Neural progenitor cell (in vitro differentiated cells): ENCODE measurements at regions not wholly inside any gene's neighbourhood (a gene's known extent, or its start where the extent isn't known, plus 50 kb on each side); places are given as distances from the start of the nearest gene placed in this dataset.

Source experiments
- DNase-seq: peaks from one replicate; pipeline ENCODE4 v3.0.0-alpha.2; 2016; ENCODE audit warnings: low spot score
- H2AFZ ChIP-seq: fragments of 200-600 bp; sonication (generic); replicated peaks from 2 replicates; pipeline ENCODE4 v1.6.1; 2016; ENCODE audit warnings: antibody characterized with exemption
- H3F3A ChIP-seq: fragments of 200-600 bp; sonication (generic); 2 replicates; pipeline ENCODE4 v1.6.1; 2016; ENCODE audit warnings: antibody characterized with exemption, low read depth
- H3K27ac ChIP-seq: fragments of 200-600 bp; sonication (generic); 2 replicates; pipeline ENCODE4 v1.5.1; 2016; ENCODE audit warnings: mild to moderate bottlenecking
- H3K27me3 ChIP-seq: fragments of 200-600 bp; sonication (generic); 2 replicates; pipeline ENCODE4 v1.6.1; 2016; ENCODE audit warnings: mild to moderate bottlenecking, moderate library complexity
- H3K36me3 ChIP-seq: fragments of 200-600 bp; sonication (generic); 2 replicates; pipeline ENCODE4 v1.5.1; 2016
- H3K4me1 ChIP-seq: fragments of 200-600 bp; sonication (generic); 2 replicates; pipeline ENCODE4 v1.6.1; 2016; ENCODE audit warnings: mixed run types
- H3K4me2 ChIP-seq: fragments of 200-600 bp; sonication (generic); 2 replicates; pipeline ENCODE4 v1.6.1; 2016
- H3K4me3 ChIP-seq: fragments of 200-600 bp; sonication (generic); 2 replicates; pipeline ENCODE4 v1.5.1; 2016
- H3K79me2 ChIP-seq: fragments of 200-600 bp; sonication (generic); 2 replicates; pipeline ENCODE4 v1.6.1; 2016; ENCODE audit warnings: low read depth
- H3K9ac ChIP-seq: fragments of 200-600 bp; sonication (generic); 2 replicates; pipeline ENCODE4 v1.6.1; 2016
- H3K9me3 ChIP-seq: fragments of 200-600 bp; sonication (generic); 2 replicates; pipeline ENCODE4 v1.5.1; 2016; ENCODE audit warnings: low read depth
- H4K20me1 ChIP-seq: fragments of 200-600 bp; sonication (generic); 2 replicates; pipeline ENCODE4 v1.6.1; 2016; ENCODE audit warnings: low read depth
- H3K27ac Mint-ChIP-seq: 3 replicates; pipeline ENCODE4 v1.8.0; 2021; ENCODE audit warnings: mixed read lengths
- H3K27me3 Mint-ChIP-seq: 2 replicates; pipeline ENCODE4 v1.8.0; 2022; ENCODE audit warnings: low read depth, mild to moderate bottlenecking, inconsistent platforms, moderate library complexity, mixed read lengths; ENCODE audit not compliant: insufficient read depth
- H3K36me3 Mint-ChIP-seq: 3 replicates; pipeline ENCODE4 v1.8.0; 2021; ENCODE audit warnings: mixed read lengths
- H3K4me1 Mint-ChIP-seq: 3 replicates; pipeline ENCODE4 v1.8.0; 2021; ENCODE audit warnings: mixed read lengths
- H3K4me3 Mint-ChIP-seq: 3 replicates; pipeline ENCODE4 v1.8.0; 2021; ENCODE audit warnings: mild to moderate bottlenecking, moderate library complexity, mixed read lengths
- H3K9me3 Mint-ChIP-seq: 3 replicates; pipeline ENCODE4 v1.8.0; 2020; ENCODE audit warnings: mixed read lengths
- EZH2 ChIP-seq: fragments of 200-600 bp; sonication (generic); IDR thresholded peaks from 2 replicates; pipeline ENCODE4 v1.6.1; 2017; ENCODE audit warnings: antibody characterized with exemption, mild to moderate bottlenecking, moderate library complexity
- EZH2phosphoT487 ChIP-seq: fragments of 200-600 bp; sonication (generic); IDR thresholded peaks from 2 replicates; pipeline ENCODE4 v1.6.1; 2017; ENCODE audit warnings: antibody characterized with exemption
- TF ChIP-seq, protein P1 (sequence below): fragments of 200-600 bp; sonication (generic); IDR thresholded peaks from 2 replicates; pipeline ENCODE4 v1.5.1; 2017; ENCODE audit warnings: antibody characterized with exemption, mild to moderate bottlenecking

GRCh38 chr3:184505076-184505878 is 56.3 kb upstream of the EPHB3 start:
- Mint-ChIP-seq H3K4me1 (peaks cover 7% of the 10 kb centered on the region), H3K27me3 (peaks cover 13% of the 10 kb centered on the region)
- no peak overlapping the region for H3K4me2 ChIP-seq

GRCh38 chr3:184506561-184506991 is 55.0 kb upstream of the EPHB3 start:
- Histone ChIP-seq H3K27ac (no peak overlapping the region), H3K4me1 (no peaks in the 10 kb centered on the region), H3K4me2 (no peak overlapping the region), H4K20me1 (no peaks in the 10 kb centered on the region), H2AFZ (no peak overlapping the region), H3K79me2 (no peaks in the 10 kb centered on the region), H3K4me3 (no peak overlapping the region), H3K27me3 (peaks cover 9% of the 10 kb centered on the region), H3F3A (no peaks in the 10 kb centered on the region), H3K9me3 (no peaks in the 10 kb centered on the region), H3K36me3 (no peaks in the 10 kb centered on the region), H3K9ac (no peak overlapping the region)
- DNase-seq: no peak
- Mint-ChIP-seq H3K36me3 (no peaks in the 10 kb centered on the region), H3K4me3 (no peak overlapping the region), H3K27ac (no peak overlapping the region), H3K27me3 (peaks cover 19% of the 10 kb centered on the region), H3K4me1 (no peaks in the 10 kb centered on the region), H3K9me3 (peaks cover 9% of the 10 kb centered on the region)
- TF ChIP-seq, protein P1, sequence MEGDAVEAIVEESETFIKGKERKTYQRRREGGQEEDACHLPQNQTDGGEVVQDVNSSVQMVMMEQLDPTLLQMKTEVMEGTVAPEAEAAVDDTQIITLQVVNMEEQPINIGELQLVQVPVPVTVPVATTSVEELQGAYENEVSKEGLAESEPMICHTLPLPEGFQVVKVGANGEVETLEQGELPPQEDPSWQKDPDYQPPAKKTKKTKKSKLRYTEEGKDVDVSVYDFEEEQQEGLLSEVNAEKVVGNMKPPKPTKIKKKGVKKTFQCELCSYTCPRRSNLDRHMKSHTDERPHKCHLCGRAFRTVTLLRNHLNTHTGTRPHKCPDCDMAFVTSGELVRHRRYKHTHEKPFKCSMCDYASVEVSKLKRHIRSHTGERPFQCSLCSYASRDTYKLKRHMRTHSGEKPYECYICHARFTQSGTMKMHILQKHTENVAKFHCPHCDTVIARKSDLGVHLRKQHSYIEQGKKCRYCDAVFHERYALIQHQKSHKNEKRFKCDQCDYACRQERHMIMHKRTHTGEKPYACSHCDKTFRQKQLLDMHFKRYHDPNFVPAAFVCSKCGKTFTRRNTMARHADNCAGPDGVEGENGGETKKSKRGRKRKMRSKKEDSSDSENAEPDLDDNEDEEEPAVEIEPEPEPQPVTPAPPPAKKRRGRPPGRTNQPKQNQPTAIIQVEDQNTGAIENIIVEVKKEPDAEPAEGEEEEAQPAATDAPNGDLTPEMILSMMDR: no peak
- TF ChIP-seq EZH2 (no peak), EZH2phosphoT487 (no peak)

More at GRCh38 chr3:184505076-184505878, 56.3 kb upstream of the EPHB3 start:
- Histone ChIP-seq H3K4me1 (peaks cover 9% of the 10 kb centered on the region), H3K9me3 (no peaks in the 10 kb centered on the region), H3K9ac (no peak overlapping the region), H3K4me3 (no peak overlapping the region), H2AFZ (no peak overlapping the region), H3F3A (peaks cover 11% of the 10 kb centered on the region), H3K27me3 (no peaks in the 10 kb centered on the region), H4K20me1 (no peaks in the 10 kb centered on the region), H3K36me3 (no peaks in the 10 kb centered on the region), H3K79me2 (no peaks in the 10 kb centered on the region), H3K27ac (no peak overlapping the region)
- H3K36me3 Mint-ChIP-seq: no peaks in the 10 kb centered on the region
- no peak for DNase-seq
- TF ChIP-seq, protein P1: no peak
- no peak overlapping the region for H3K27ac Mint-ChIP-seq
- H3K4me3 Mint-ChIP-seq: no peak overlapping the region
- peaks cover 9% of the 10 kb centered on the region for H3K9me3 Mint-ChIP-seq

GRCh38 chr3:184508938-184509337 is 52.6 kb upstream of the EPHB3 start:
- Mint-ChIP-seq H3K36me3 (peaks cover 2% of the 10 kb centered on the region), H3K27me3 (peaks cover 37% of the 10 kb centered on the region), H3K9me3 (peaks cover 12% of the 10 kb centered on the region), H3K27ac (no peak overlapping the region), H3K4me3 (no peak overlapping the region), H3K4me1 (peaks cover 1% of the 10 kb centered on the region)
- no peak overlapping the region for H2AFZ ChIP-seq
- H3K4me2 ChIP-seq: no peak overlapping the region
- peaks cover 32% of the 10 kb centered on the region for H3K27me3 ChIP-seq
- no peaks in the 10 kb centered on the region for H3K36me3 ChIP-seq
- no peak for DNase-seq
- H4K20me1 ChIP-seq: no peaks in the 10 kb centered on the region
- TF ChIP-seq, protein P1: no peak
- TF ChIP-seq EZH2 (no peak), EZH2phosphoT487 (no peak)
- H3F3A ChIP-seq: peaks cover 10% of the 10 kb centered on the region
- no peak overlapping the region for H3K9ac ChIP-seq
- no peaks in the 10 kb centered on the region for H3K9me3 ChIP-seq
- H3K79me2 ChIP-seq: no peaks in the 10 kb centered on the region
- H3K4me3 ChIP-seq: no peak overlapping the region
- no peaks in the 10 kb centered on the region for H3K4me1 ChIP-seq
- no peak overlapping the region for H3K27ac ChIP-seq
